NCI-H2171 (cell line): ENCODE measurements at regions not wholly inside any gene's neighbourhood (a gene's known extent, or its start where the extent isn't known, plus 50 kb on each side); places are given as distances from the start of the nearest gene placed in this dataset.
"Not testable (repeated sequence)": the region's sequence is repeated elsewhere in the genome, so short reads cannot be mapped to it uniquely, and the experiment has no call there.

Experiments
- DNase-seq: peaks from one replicate; lab custom pipeline; 2025; lab: John Stamatoyannopoulos, UW

- no peak for DNase-seq
Observed at GRCh38 chr2:4695281-4695861, 992.0 kb downstream of the DCDC2C start.

- DNase-seq: peak; percentile 5
Observed at GRCh38 chr2:4715065-4715464, 977.1 kb upstream of the SOX11 start.

GRCh38 chr2:4718777-4719176, 973.4 kb upstream of the SOX11 start:
- DNase-seq: no peak

GRCh38 chr2:4725618-4726017, 966.6 kb upstream of the SOX11 start:
- no peak for DNase-seq

- no peak for DNase-seq
Observed at GRCh38 chr2:4732560-4732959, 959.6 kb upstream of the SOX11 start.

GRCh38 chr2:4745056-4745991, 946.9 kb upstream of the SOX11 start:
- DNase-seq: peak; percentile 89

- no peak for DNase-seq
Observed at GRCh38 chr2:4753721-4754120, 938.5 kb upstream of the SOX11 start.

GRCh38 chr2:4762951-4763376, 929.2 kb upstream of the SOX11 start:
- no peak for DNase-seq

- DNase-seq: peak; percentile 48
Observed at GRCh38 chr2:4765787-4766530, 926.2 kb upstream of the SOX11 start.

- no peak for DNase-seq
Observed at GRCh38 chr2:4775668-4776067, 916.5 kb upstream of the SOX11 start.

GRCh38 chr2:4780679-4781078, 911.5 kb upstream of the SOX11 start:
- no peak for DNase-seq

- DNase-seq: no peak
Observed at GRCh38 chr2:4782647-4783046, 909.5 kb upstream of the SOX11 start.

- DNase-seq: no peak
Observed at GRCh38 chr2:4791488-4791887, 900.7 kb upstream of the SOX11 start.

- DNase-seq: no peak
Observed at GRCh38 chr2:4792126-4792525, 900.1 kb upstream of the SOX11 start.

- no peak for DNase-seq
Observed at GRCh38 chr2:4803396-4803795, 888.8 kb upstream of the SOX11 start.

GRCh38 chr2:4814137-4814536, 878.0 kb upstream of the SOX11 start:
- not testable (repeated sequence) for DNase-seq

- no peak for DNase-seq
Observed at GRCh38 chr2:4827836-4828235, 864.3 kb upstream of the SOX11 start.

- no peak for DNase-seq
Observed at GRCh38 chr2:4828682-4829374, 863.4 kb upstream of the SOX11 start.

- no peak for DNase-seq
Observed at GRCh38 chr2:4831751-4832150, 860.4 kb upstream of the SOX11 start.

- no peak for DNase-seq
Observed at GRCh38 chr2:4832642-4833041, 859.5 kb upstream of the SOX11 start.

GRCh38 chr2:4838626-4839025, 853.6 kb upstream of the SOX11 start:
- no peak for DNase-seq

- no peak for DNase-seq
Observed at GRCh38 chr2:4840791-4841190, 851.4 kb upstream of the SOX11 start.
